ENCODE measurements at regions not wholly inside any gene's neighbourhood (a gene's known extent, or its start where the extent isn't known, plus 50 kb on each side); places are given as distances from the start of the nearest gene placed in this dataset.

DNA sequence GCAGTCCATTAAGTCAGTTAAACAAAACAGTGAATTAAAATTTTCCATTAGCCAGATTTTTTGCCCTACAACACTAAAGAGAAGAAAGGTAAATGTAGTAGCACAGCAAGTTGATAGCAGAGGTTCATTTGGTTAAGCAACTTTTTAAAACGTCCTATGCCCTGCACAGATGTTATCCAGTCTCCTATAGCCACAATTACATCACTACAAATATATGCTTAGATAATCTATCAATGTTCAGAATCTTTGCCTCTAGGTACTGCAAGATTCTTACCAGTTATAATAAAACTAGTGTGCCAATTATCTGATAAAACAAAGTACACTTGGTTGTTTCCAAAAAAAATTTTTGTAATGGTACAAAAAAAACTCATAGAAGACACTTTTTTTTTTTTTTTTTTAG lies 175.5 kb upstream of the MYO3A start:
- no peak for ATAC-seq
- no peak for TF ChIP-seq ESRRG (CRISPR knock-in tag; IDR thresholded peaks at IDR 0.05)
- no peak for TF ChIP-seq SNAI2 (CRISPR knock-in tag; IDR thresholded peaks at IDR 0.05)
- TF ChIP-seq ARNTL (CRISPR knock-in tag; IDR thresholded peaks at IDR 0.05; ENCODE audit: borderline replicate concordance, low read depth), result no peak
- no peak for TF ChIP-seq ISL1 (CRISPR knock-in tag; IDR thresholded peaks at IDR 0.05)
- TF ChIP-seq, protein P1, sequence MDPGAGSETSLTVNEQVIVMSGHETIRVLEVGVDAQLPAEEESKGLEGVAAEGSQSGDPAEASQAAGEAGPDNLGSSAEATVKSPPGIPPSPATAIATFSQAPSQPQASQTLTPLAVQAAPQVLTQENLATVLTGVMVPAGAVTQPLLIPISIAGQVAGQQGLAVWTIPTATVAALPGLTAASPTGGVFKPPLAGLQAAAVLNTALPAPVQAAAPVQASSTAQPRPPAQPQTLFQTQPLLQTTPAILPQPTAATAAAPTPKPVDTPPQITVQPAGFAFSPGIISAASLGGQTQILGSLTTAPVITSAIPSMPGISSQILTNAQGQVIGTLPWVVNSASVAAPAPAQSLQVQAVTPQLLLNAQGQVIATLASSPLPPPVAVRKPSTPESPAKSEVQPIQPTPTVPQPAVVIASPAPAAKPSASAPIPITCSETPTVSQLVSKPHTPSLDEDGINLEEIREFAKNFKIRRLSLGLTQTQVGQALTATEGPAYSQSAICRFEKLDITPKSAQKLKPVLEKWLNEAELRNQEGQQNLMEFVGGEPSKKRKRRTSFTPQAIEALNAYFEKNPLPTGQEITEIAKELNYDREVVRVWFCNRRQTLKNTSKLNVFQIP (CRISPR knock-in tag; IDR thresholded peaks at IDR 0.05; ENCODE audit: borderline replicate concordance, low read depth), result no peak
- no peak for TF ChIP-seq BACH2 (CRISPR knock-in tag; IDR thresholded peaks at IDR 0.05; ENCODE audit: borderline replicate concordance)
- no peak for TF ChIP-seq ZNF565 (CRISPR knock-in tag; conservative IDR thresholded peaks at IDR 0.05; ENCODE audit: low read depth)
- TF ChIP-seq ZC3H10 (CRISPR knock-in tag; IDR thresholded peaks at IDR 0.05), result no peak
- no peak for TF ChIP-seq TCF4 (CRISPR knock-in tag; IDR thresholded peaks at IDR 0.05; ENCODE audit: borderline replicate concordance)
- no peak for TF ChIP-seq OSR1 (CRISPR knock-in tag; IDR thresholded peaks at IDR 0.05)
- TF ChIP-seq CSDC2 (CRISPR knock-in tag; IDR thresholded peaks at IDR 0.05), result no peak

DNA sequence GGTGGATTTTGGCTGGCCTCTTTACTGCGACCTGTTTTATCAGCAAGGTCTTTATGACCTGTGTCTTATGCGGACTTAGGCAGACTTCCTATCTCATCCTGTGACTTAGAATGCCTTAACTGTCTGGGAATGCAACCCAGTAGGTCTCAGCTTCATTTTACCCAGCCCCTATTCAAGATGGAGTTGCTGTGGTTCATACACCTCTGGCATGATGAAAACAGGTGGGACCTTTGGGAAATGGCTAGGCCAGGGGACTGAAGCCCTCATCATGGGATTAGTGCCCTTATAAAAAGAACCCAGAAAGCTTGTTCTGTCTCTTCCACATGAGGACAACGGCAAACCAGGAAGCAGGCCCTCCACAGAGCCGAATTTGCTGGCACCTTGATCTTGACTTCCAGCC lies 172.1 kb upstream of the MYO3A start:
- no peak for ATAC-seq
- TF ChIP-seq GLIS3 (CRISPR knock-in tag; IDR thresholded peaks at IDR 0.05) (no peak), TCF4 (CRISPR knock-in tag; IDR thresholded peaks at IDR 0.05; ENCODE audit: borderline replicate concordance) (no peak), ZFP30 (CRISPR knock-in tag; IDR thresholded peaks at IDR 0.05) (no peak), ZNF8 (CRISPR knock-in tag; IDR thresholded peaks at IDR 0.05) (no peak), ARNTL (CRISPR knock-in tag; IDR thresholded peaks at IDR 0.05; ENCODE audit: borderline replicate concordance, low read depth) (no peak), BACH2 (CRISPR knock-in tag; IDR thresholded peaks at IDR 0.05; ENCODE audit: borderline replicate concordance) (no peak)
- TF ChIP-seq, protein P2, sequence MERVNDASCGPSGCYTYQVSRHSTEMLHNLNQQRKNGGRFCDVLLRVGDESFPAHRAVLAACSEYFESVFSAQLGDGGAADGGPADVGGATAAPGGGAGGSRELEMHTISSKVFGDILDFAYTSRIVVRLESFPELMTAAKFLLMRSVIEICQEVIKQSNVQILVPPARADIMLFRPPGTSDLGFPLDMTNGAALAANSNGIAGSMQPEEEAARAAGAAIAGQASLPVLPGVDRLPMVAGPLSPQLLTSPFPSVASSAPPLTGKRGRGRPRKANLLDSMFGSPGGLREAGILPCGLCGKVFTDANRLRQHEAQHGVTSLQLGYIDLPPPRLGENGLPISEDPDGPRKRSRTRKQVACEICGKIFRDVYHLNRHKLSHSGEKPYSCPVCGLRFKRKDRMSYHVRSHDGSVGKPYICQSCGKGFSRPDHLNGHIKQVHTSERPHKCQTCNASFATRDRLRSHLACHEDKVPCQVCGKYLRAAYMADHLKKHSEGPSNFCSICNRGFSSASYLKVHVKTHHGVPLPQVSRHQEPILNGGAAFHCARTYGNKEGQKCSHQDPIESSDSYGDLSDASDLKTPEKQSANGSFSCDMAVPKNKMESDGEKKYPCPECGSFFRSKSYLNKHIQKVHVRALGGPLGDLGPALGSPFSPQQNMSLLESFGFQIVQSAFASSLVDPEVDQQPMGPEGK (CRISPR knock-in tag; IDR thresholded peaks at IDR 0.05; ENCODE audit: borderline replicate concordance), result no peak

DNA sequence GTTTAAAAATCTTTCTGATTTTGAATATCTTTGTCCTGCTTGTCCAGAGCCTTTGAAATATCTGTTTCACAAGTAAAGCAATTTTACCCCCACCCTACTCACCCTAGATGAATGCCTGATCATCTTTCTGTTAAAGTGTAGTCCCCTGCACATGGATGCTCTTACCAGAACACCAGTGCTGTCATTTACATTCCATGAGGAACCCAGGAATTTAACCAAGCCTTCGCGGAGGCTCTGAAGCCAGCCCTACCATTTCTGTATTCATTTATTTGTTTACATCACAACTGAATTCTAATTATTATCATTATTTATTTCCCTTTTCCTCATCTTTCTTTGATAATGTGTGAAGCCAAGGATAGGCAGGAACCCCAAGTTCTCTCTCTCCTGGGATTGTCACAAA lies 167.8 kb upstream of the MYO3A start:
- ATAC-seq, result no peak

More for the DNA sequence above, 167.8 kb upstream of the MYO3A start:
- TF ChIP-seq ZFP3 (CRISPR knock-in tag; IDR thresholded peaks at IDR 0.05) (no peak), PPARA (CRISPR knock-in tag; IDR thresholded peaks at IDR 0.05; ENCODE audit: borderline replicate concordance) (no peak), ZC3H10 (CRISPR knock-in tag; IDR thresholded peaks at IDR 0.05) (no peak), TCF4 (CRISPR knock-in tag; IDR thresholded peaks at IDR 0.05; ENCODE audit: borderline replicate concordance) (no peak), BACH2 (CRISPR knock-in tag; IDR thresholded peaks at IDR 0.05; ENCODE audit: borderline replicate concordance) (no peak), CSDC2 (CRISPR knock-in tag; IDR thresholded peaks at IDR 0.05) (no peak), ZNF8 (CRISPR knock-in tag; IDR thresholded peaks at IDR 0.05) (no peak), ESRRG (CRISPR knock-in tag; IDR thresholded peaks at IDR 0.05) (no peak), RARB (CRISPR knock-in tag; IDR thresholded peaks at IDR 0.05) (no peak), TOX (CRISPR knock-in tag; IDR thresholded peaks at IDR 0.05; ENCODE audit: borderline replicate concordance) (no peak)
- TF ChIP-seq, protein P3, sequence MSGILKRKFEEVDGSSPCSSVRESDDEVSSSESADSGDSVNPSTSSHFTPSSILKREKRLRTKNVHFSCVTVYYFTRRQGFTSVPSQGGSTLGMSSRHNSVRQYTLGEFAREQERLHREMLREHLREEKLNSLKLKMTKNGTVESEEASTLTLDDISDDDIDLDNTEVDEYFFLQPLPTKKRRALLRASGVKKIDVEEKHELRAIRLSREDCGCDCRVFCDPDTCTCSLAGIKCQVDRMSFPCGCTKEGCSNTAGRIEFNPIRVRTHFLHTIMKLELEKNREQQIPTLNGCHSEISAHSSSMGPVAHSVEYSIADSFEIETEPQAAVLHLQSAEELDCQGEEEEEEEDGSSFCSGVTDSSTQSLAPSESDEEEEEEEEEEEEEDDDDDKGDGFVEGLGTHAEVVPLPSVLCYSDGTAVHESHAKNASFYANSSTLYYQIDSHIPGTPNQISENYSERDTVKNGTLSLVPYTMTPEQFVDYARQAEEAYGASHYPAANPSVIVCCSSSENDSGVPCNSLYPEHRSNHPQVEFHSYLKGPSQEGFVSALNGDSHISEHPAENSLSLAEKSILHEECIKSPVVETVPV (CRISPR knock-in tag; IDR thresholded peaks at IDR 0.05), result no peak
- TF ChIP-seq, protein P4, sequence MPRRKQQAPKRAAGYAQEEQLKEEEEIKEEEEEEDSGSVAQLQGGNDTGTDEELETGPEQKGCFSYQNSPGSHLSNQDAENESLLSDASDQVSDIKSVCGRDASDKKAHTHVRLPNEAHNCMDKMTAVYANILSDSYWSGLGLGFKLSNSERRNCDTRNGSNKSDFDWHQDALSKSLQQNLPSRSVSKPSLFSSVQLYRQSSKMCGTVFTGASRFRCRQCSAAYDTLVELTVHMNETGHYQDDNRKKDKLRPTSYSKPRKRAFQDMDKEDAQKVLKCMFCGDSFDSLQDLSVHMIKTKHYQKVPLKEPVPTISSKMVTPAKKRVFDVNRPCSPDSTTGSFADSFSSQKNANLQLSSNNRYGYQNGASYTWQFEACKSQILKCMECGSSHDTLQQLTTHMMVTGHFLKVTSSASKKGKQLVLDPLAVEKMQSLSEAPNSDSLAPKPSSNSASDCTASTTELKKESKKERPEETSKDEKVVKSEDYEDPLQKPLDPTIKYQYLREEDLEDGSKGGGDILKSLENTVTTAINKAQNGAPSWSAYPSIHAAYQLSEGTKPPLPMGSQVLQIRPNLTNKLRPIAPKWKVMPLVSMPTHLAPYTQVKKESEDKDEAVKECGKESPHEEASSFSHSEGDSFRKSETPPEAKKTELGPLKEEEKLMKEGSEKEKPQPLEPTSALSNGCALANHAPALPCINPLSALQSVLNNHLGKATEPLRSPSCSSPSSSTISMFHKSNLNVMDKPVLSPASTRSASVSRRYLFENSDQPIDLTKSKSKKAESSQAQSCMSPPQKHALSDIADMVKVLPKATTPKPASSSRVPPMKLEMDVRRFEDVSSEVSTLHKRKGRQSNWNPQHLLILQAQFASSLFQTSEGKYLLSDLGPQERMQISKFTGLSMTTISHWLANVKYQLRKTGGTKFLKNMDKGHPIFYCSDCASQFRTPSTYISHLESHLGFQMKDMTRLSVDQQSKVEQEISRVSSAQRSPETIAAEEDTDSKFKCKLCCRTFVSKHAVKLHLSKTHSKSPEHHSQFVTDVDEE (CRISPR knock-in tag; IDR thresholded peaks at IDR 0.05), result no peak

All from SK-N-SH treated with all-trans-retinoic acid at 6 μM for 48 hours (cell line).